A549 (cell line): ENCODE measurements at regions not wholly inside any gene's neighbourhood (a gene's known extent, or its start where the extent isn't known, plus 50 kb on each side); places are given as distances from the start of the nearest gene placed in this dataset.

Experiments used
- ATAC-seq, 2 experiments: fragments of 200-7000 bp in 1 of 2; fragments of >200 bp in 1 of 2; cut with Nextera tagmentation in 1 of 2; cut with Tn5 transposase in 1 of 2; 3 replicates each; pipeline versions ENCODE4 v1.8.0 to v1.9.1; 2018 to 2020; ENCODE audit warnings: mild to moderate bottlenecking in 1 of 2, moderate library complexity in 1 of 2
- CTCF ChIA-PET: fragments of 300-600 bp; sonication (Branson Sonifier 250); formaldehyde crosslinking; extraction: SDS; loops from one replicate; lab custom pipeline; 2021; ENCODE audit warnings: antibody characterized with exemption, inconsistent platforms; lab: Yijun Ruan, JAX
- POLR2A ChIA-PET: fragments of 350-600 bp; formaldehyde crosslinking; extraction: SDS; loops from one replicate; lab custom pipeline; 2021; ENCODE audit warnings: antibody characterized with exemption, inconsistent platforms; lab: Yijun Ruan, JAX
- DNase-seq, 2 experiments: peaks; one replicate each; pipeline versions ENCODE4 v3.0.0 to v3.0.0-alpha.2; 2011 to 2016; ENCODE audit warnings: low read depth in 1 of 2, low spot score in 1 of 2
- FAIRE-seq: peaks from 2 replicates; lab custom pipeline; 2011; peaks lifted over from hg19 to GRCh38; lab: Jason Lieb, UNC
- H3K27ac ChIP-seq, 2 experiments: fragments of >200 bp; sonication (Bioruptor Twin); formaldehyde crosslinking; 3 replicates each; pipeline ENCODE4 v1.5.1; 2016 to 2017
- H3K4me1 ChIP-seq: fragments of >200 bp; sonication (Bioruptor Twin); formaldehyde crosslinking; 3 replicates; pipeline ENCODE4 v1.6.1; 2016
- H3K4me2 ChIP-seq: fragments of >200 bp; sonication (Bioruptor Twin); formaldehyde crosslinking; 3 replicates; pipeline ENCODE4 v1.6.1; 2016
- H3K4me3 ChIP-seq: fragments of >200 bp; sonication (Bioruptor Twin); formaldehyde crosslinking; 3 replicates; pipeline ENCODE4 v1.5.1; 2016
- H3K9me3 ChIP-seq: fragments of >200 bp; sonication (Bioruptor Twin); formaldehyde crosslinking; 3 replicates; pipeline ENCODE4 v1.6.1; 2016
- BHLHE40 ChIP-seq: IDR thresholded peaks from 2 replicates; pipeline ENCODE4 v1.6.1; 2012; ENCODE audit warnings: low read depth, low read length, inconsistent platforms
- CBX2 ChIP-seq: fragments of 200-600 bp; sonication (generic); IDR thresholded peaks from 2 replicates; pipeline ENCODE4 v1.6.1; 2016; ENCODE audit warnings: low read depth, mild to moderate bottlenecking, borderline replicate concordance
- CEBPB ChIP-seq, 2 experiments: fragments of >200 bp in 1 of 2; sonication (Bioruptor Twin) in 1 of 2; formaldehyde crosslinking in 1 of 2; IDR thresholded peaks; 2 replicates each; pipeline ENCODE4 v1.6.1; 2012 to 2016
- CHD2 ChIP-seq: fragments of 150-350 bp; IDR thresholded peaks from 2 replicates; pipeline ENCODE4 v1.6.1; 2014; ENCODE audit warnings: low read length; ENCODE audit not compliant: partially characterized antibody
- E2F6 ChIP-seq: IDR thresholded peaks from 2 replicates; pipeline ENCODE4 v1.6.1; 2012; ENCODE audit warnings: low read depth, borderline replicate concordance
- EHF ChIP-seq: fragments of 250-450 bp; sonication (Bioruptor Pico); IDR thresholded peaks from 2 replicates; pipeline ENCODE4 v1.5.0; 2020; ENCODE audit warnings: mild to moderate bottlenecking
- EHMT2 ChIP-seq: fragments of 200-600 bp; sonication (generic); IDR thresholded peaks from 2 replicates; pipeline ENCODE4 v1.6.1; 2016; ENCODE audit warnings: antibody characterized with exemption, low read depth, mild to moderate bottlenecking, moderate library complexity
- EP300 ChIP-seq, 2 experiments: fragments of >200 bp; sonication (Bioruptor Twin); formaldehyde crosslinking; IDR thresholded peaks; 2 replicates in 1 of 2; 3 replicates in 1 of 2; pipeline ENCODE4 v1.6.1; 2016 to 2017
- FOSL2 ChIP-seq, 2 experiments: fragments of 450-650 bp in 1 of 2; fragments of >200 bp in 1 of 2; sonication (Bioruptor Twin) in 1 of 2; formaldehyde crosslinking; IDR thresholded peaks; 2 replicates each; pipeline versions ENCODE4 v1.5.0 to v1.6.1; 2016 to 2020; ENCODE audit warnings: mild to moderate bottlenecking in 1 of 2, moderate library complexity in 1 of 2
- FOXS1 ChIP-seq: fragments of 250-450 bp; sonication (Bioruptor Pico); IDR thresholded peaks from 2 replicates; pipeline ENCODE4 v1.5.0; 2020; ENCODE audit warnings: mild to moderate bottlenecking, moderate library complexity
- HDAC2 ChIP-seq: fragments of 200-600 bp; sonication (generic); IDR thresholded peaks from 2 replicates; pipeline ENCODE4 v1.6.1; 2016
- HOXA7 ChIP-seq: fragments of 250-450 bp; sonication (Bioruptor Pico); IDR thresholded peaks from 2 replicates; pipeline ENCODE4 v1.5.0; 2020; ENCODE audit warnings: mild to moderate bottlenecking, moderate library complexity
- JUNB ChIP-seq: fragments of >200 bp; sonication (Bioruptor Twin); formaldehyde crosslinking; IDR thresholded peaks from 2 replicates; pipeline ENCODE4 v1.6.1; 2016
- KDM5A ChIP-seq: fragments of 200-600 bp; sonication (generic); IDR thresholded peaks from 2 replicates; pipeline ENCODE4 v1.6.1; 2016; ENCODE audit warnings: antibody characterized with exemption, mild to moderate bottlenecking
- MAX ChIP-seq: IDR thresholded peaks from 2 replicates; pipeline ENCODE4 v1.6.1; 2012
- MAZ ChIP-seq: fragments of 150-350 bp; IDR thresholded peaks from 2 replicates; pipeline ENCODE4 v1.6.1; 2014; ENCODE audit warnings: antibody characterized with exemption, low read depth, low read length, borderline replicate concordance
- MYC ChIP-seq: IDR thresholded peaks from 2 replicates; pipeline ENCODE4 v1.6.1; 2012; ENCODE audit warnings: mild to moderate bottlenecking, inconsistent platforms, low read length, improper control_type of control experiment, borderline replicate concordance
- NFE2L2 ChIP-seq: fragments of 150-350 bp; conservative IDR thresholded peaks from 2 replicates; pipeline ENCODE4 v1.6.1; 2014; ENCODE audit warnings: low read length
- RAD21 ChIP-seq, 2 experiments: fragments of >200 bp in 1 of 2; sonication (Bioruptor Twin) in 1 of 2; formaldehyde crosslinking in 1 of 2; IDR thresholded peaks in 1 of 2; conservative IDR thresholded peaks in 1 of 2; 2 replicates in 1 of 2; 3 replicates in 1 of 2; pipeline ENCODE4 v1.6.1; 2012 to 2018; ENCODE audit warnings: inconsistent platforms in 1 of 2
- RFX5 ChIP-seq: fragments of 450-650 bp; IDR thresholded peaks from 2 replicates; pipeline ENCODE4 v1.7.1; 2014; ENCODE audit warnings: antibody characterized with exemption, mild to moderate bottlenecking, moderate library complexity
- RNF2 ChIP-seq: fragments of 200-600 bp; sonication (generic); IDR thresholded peaks from 2 replicates; pipeline ENCODE4 v1.6.1; 2016; ENCODE audit warnings: low read depth, mild to moderate bottlenecking, antibody characterized with exemption, moderate library complexity, borderline replicate concordance
- TFCP2L1 ChIP-seq: fragments of 250-450 bp; sonication (Bioruptor Pico); IDR thresholded peaks from 2 replicates; pipeline ENCODE4 v1.5.0; 2021; ENCODE audit warnings: mild to moderate bottlenecking
- USF2 ChIP-seq: fragments of 450-650 bp; IDR thresholded peaks from 2 replicates; pipeline ENCODE4 v1.6.1; 2014; ENCODE audit warnings: antibody characterized with exemption
- ZC3H11A ChIP-seq: fragments of 450-650 bp; IDR thresholded peaks from 2 replicates; pipeline ENCODE4 v1.6.1; 2014; ENCODE audit warnings: antibody characterized with exemption, mild to moderate bottlenecking
- ZFP36 ChIP-seq: fragments of 450-650 bp; IDR thresholded peaks from 2 replicates; pipeline ENCODE4 v1.6.1; 2014; ENCODE audit warnings: borderline replicate concordance; ENCODE audit not compliant: partially characterized antibody
- ZNF302 ChIP-seq: fragments of 250-450 bp; sonication (Bioruptor Pico); IDR thresholded peaks from 2 replicates; pipeline ENCODE4 v1.9.0; 2021; ENCODE audit warnings: inconsistent platforms, mild to moderate bottlenecking, moderate library complexity
- ZSCAN20 ChIP-seq: fragments of 250-450 bp; sonication (Bioruptor Pico); IDR thresholded peaks from 2 replicates; pipeline ENCODE4 v1.8.0; 2022; ENCODE audit warnings: mild to moderate bottlenecking, moderate library complexity
- WGBS: methylation state at CpG from one replicate; pipeline ENCODE4 v1.1.6; 2017; ENCODE audit errors: missing lambda C conversion rate; 5-methylcytosine and 5-hydroxymethylcytosine counted together
- TF ChIP-seq, protein P1 (sequence below): fragments of >200 bp; sonication (Bioruptor Twin); formaldehyde crosslinking; IDR thresholded peaks from 2 replicates; pipeline ENCODE4 v1.6.1; 2016
- TF ChIP-seq, protein P2 (sequence below): fragments of 150-350 bp; IDR thresholded peaks from 2 replicates; pipeline ENCODE4 v1.6.1; 2014; ENCODE audit warnings: low read depth, mild to moderate bottlenecking, low read length
- TF ChIP-seq, protein P3 (sequence below): IDR thresholded peaks from 2 replicates; pipeline ENCODE4 v1.6.1; 2012

DNA sequence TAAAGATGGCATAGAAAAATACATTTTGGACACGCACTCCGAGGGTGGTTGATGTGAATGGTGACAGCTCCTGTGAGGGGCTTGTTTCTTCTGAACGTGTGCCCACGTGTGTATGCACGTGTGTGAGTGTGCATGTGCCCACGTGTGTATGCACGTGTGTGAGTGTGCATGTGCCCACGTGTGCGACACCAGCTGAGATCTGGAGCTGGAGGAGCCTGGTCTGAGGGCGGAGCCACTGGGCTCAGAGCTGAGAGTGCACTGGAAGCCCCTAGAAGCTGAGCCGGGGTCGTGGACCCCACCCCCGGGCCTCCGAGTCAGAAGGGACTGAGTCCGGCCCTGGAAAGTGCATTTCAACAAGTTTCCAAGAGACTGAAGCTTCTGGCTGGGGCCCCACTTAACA is 282.5 kb upstream of the IRX4 start:
- H3K4me3 ChIP-seq, result no peak overlapping the region
- FAIRE-seq (no peak), DNase-seq (no peak), ATAC-seq (no peak)
- H3K27ac ChIP-seq, result no peak overlapping the region
- ChIA-PET CTCF (no interaction called here), POLR2A (no interaction called here)
- H3K4me1 ChIP-seq, result no peaks in the 10 kb centered on the region
- no peak overlapping the region for H3K4me2 ChIP-seq
- 13% methylated on average over 12 of the region's 15 CpGs for WGBS
- no peaks in the 10 kb centered on the region for H3K9me3 ChIP-seq
- TF ChIP-seq ZNF302, result no peak
- TF ChIP-seq MAX, result no peak
- TF ChIP-seq KDM5A, result no peak
- TF ChIP-seq USF2, result no peak
- TF ChIP-seq HDAC2, result no peak
- no peak for TF ChIP-seq TFCP2L1 (CRISPR knock-in tag)
- TF ChIP-seq ZC3H11A, result no peak
- TF ChIP-seq ZSCAN20 (CRISPR knock-in tag), result no peak
- TF ChIP-seq, all 56 proteins: peak for 0

DNA sequence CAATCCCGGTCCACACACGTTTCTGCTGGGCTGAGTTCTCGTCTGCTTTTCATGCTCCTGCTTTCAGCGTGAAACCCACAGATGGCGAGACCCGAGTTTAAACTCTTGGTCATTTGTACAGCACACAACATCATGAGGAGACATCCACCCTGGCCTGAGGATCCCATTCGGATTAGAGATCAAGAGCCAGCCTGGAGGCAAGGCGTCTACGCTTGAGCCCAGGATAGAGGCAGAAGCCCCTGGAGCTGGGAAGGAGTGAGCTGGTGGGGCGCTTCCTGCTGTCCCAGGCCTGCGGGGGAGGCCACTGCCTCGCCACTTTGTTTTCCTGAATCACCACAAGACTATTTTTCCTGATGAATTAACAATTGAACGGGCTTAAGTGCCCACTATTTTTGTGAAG is 281.9 kb upstream of the IRX4 start:
- WGBS, result 13% methylated on average over 13 of the region's 13 CpGs
- ATAC-seq (no peak), FAIRE-seq (no peak), DNase-seq (no peak)
- POLR2A ChIA-PET, result no interaction called here
- CTCF ChIA-PET, result no interaction called here
- no peak overlapping the region for H3K27ac ChIP-seq
- no peaks in the 10 kb centered on the region for H3K4me1 ChIP-seq
- H3K9me3 ChIP-seq, result no peaks in the 10 kb centered on the region
- TF ChIP-seq MYC, result no peak
- no peak for TF ChIP-seq NFE2L2
- TF ChIP-seq KDM5A, result no peak
- no peak for TF ChIP-seq ZNF302
- TF ChIP-seq, protein P1, sequence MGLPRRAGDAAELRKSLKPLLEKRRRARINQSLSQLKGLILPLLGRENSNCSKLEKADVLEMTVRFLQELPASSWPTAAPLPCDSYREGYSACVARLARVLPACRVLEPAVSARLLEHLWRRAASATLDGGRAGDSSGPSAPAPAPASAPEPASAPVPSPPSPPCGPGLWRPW, result no peak
- TF ChIP-seq EHF (CRISPR knock-in tag), result no peak
- no peak for TF ChIP-seq BHLHE40
- TF ChIP-seq JUNB, result no peak
- TF ChIP-seq ZFP36, result no peak
- TF ChIP-seq HOXA7 (CRISPR knock-in tag), result no peak
- no peak for TF ChIP-seq MAZ
- no peak for TF ChIP-seq RNF2
- TF ChIP-seq, protein P2, sequence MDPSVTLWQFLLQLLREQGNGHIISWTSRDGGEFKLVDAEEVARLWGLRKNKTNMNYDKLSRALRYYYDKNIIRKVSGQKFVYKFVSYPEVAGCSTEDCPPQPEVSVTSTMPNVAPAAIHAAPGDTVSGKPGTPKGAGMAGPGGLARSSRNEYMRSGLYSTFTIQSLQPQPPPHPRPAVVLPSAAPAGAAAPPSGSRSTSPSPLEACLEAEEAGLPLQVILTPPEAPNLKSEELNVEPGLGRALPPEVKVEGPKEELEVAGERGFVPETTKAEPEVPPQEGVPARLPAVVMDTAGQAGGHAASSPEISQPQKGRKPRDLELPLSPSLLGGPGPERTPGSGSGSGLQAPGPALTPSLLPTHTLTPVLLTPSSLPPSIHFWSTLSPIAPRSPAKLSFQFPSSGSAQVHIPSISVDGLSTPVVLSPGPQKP, result no peak
- TF ChIP-seq EP300 (IDR thresholded peaks at IDR 0.05), result no peak
- TF ChIP-seq CBX2, result no peak
- no peak overlapping the region for H3K4me3 ChIP-seq
- no peak overlapping the region for H3K4me2 ChIP-seq

DNA sequence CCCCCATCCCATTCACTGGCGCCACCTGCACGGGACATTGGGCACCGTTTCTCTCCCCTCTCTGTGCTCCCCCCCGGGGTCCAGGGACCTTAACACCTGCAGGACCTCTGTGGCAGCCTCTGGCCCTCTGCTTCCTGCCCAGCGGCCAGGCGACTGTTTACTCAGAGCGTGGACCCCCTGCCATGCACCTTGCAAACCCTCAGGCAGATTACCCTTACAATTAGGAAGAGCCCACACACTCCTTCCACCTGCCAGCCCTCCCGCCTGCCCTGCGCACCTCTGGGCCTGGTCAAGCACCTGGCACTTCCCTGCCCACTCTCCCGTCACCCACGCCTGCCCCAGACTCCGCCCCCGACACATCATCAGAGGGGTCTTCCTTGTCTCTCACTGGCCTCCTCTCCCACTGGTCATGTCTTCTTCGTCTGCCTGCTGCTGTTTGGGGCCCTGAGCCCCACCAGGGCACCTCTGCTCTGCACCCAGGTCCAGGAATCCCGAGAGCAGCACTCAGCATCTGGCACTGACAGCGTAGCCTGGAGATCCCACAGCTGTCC is 281.3 kb upstream of the IRX4 start:
- FAIRE-seq (no peak), ATAC-seq (no peak), DNase-seq (no peak)
- Histone ChIP-seq H3K4me2 (no peak overlapping the region), H3K27ac (no peak overlapping the region), H3K4me3 (no peak overlapping the region), H3K9me3 (no peaks in the 10 kb centered on the region), H3K4me1 (no peaks in the 10 kb centered on the region)
- POLR2A ChIA-PET, result no interaction called here
- WGBS, result 4% methylated on average over 16 of the region's 16 CpGs
- CTCF ChIA-PET, result no interaction called here
- no peak for TF ChIP-seq CEBPB (IDR thresholded peaks at IDR 0.05)
- no peak for TF ChIP-seq FOXS1
- no peak for TF ChIP-seq NFE2L2
- no peak for TF ChIP-seq MAZ
- no peak for TF ChIP-seq EHMT2
- no peak for TF ChIP-seq RNF2
- no peak for TF ChIP-seq RAD21 (conservative IDR thresholded peaks at IDR 0.05 in 1 of 2, IDR thresholded peaks at IDR 0.05 in 1 of 2)
- no peak for TF ChIP-seq FOSL2 (IDR thresholded peaks at IDR 0.05)
- no peak for TF ChIP-seq FOSL2 (CRISPR knock-in tag; IDR thresholded peaks at IDR 0.05)
- no peak for TF ChIP-seq E2F6
- no peak for TF ChIP-seq CHD2
- TF ChIP-seq, protein P1, result no peak
- no peak for TF ChIP-seq RFX5
- TF ChIP-seq, protein P3, sequence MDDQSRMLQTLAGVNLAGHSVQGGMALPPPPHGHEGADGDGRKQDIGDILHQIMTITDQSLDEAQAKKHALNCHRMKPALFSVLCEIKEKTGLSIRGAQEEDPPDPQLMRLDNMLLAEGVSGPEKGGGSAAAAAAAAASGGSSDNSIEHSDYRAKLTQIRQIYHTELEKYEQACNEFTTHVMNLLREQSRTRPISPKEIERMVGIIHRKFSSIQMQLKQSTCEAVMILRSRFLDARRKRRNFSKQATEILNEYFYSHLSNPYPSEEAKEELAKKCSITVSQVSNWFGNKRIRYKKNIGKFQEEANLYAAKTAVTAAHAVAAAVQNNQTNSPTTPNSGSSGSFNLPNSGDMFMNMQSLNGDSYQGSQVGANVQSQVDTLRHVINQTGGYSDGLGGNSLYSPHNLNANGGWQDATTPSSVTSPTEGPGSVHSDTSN, result no peak
- TF ChIP-seq KDM5A, result no peak
